Stimulated activated CD8-positive, alpha-beta memory T cell treated with anti-CD3 and anti-CD28 coated beads, Interleukin-2, amount 100 ng/mL, for 48 hours (primary cell): ENCODE measurements at regions not wholly inside any gene's neighbourhood (a gene's known extent, or its start where the extent isn't known, plus 50 kb on each side); places are given as distances from the start of the nearest gene placed in this dataset.

ENCODE experiments used
- DNase-seq, 2 donors: peaks; one replicate each; pipeline ENCODE4 v3.0.0-alpha.2; 2020; ENCODE audit warnings: low read depth in 2 of 2

DNA sequence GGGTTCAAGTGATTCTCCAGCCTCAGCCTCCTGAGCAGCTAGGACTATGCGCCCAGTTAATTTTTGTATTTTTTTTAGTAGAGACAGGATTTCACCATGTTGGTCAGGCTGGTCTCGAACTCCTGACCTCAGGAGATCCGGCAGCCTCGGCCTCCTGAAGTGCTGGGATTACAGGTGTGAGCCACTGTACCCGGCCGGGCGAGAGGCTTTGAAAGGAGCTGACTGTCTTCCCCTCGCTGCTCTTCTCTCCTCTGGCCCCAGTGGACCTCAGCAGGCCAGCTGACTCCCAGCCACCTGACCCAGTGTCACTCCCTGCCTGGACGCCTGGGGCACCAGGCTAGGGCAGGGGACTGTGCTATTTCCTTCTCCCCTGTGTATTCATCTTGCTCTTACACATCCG, 89.5 kb upstream of the ANKRD55 start:
- no peak for DNase-seq

- no peak for DNase-seq
These were observed 88.2 kb upstream of the ANKRD55 start for GRCh38 chr5:56321236-56321881.

- no peak for DNase-seq
These were observed 87.6 kb upstream of the ANKRD55 start for GRCh38 chr5:56320686-56321085.

DNA sequence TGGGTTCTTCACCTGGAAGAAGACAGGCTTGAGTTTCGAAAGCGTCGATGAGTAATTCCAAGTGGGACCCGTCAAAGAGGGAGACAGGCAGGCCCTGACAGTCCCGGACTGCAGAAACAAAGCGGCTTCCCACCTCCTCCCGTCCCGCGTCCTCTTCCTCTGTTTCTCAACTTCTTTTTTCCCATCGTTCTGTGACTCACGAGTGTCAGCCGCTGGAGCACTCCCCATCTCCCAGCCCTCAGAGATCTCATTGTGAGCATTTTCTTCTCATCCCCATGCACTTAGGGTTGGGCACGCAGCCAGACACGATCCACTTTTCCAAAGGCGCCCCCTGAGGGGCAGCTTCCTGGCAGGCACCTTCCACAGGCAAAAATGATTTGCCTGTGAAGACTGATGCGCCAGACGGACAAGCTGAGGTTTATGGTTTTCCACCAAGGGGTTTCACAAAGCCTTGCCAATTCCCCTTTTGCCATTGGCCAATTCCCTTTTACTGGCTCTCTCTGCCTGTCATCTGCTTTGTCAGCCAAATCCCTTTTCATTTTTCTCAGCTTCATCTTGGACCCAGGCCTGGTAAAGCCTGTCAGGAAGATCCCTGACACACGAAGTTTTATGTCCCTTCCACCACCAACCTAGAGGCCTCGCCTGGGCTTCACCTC, 86.5 kb upstream of the ANKRD55 start:
- no peak for DNase-seq

GRCh38 chr5:56317923-56318561, 84.9 kb upstream of the ANKRD55 start:
- no peak for DNase-seq

GRCh38 chr5:56316299-56316994, 83.3 kb upstream of the ANKRD55 start:
- DNase-seq: no peak

GRCh38 chr5:56314529-56314928, 81.4 kb upstream of the ANKRD55 start:
- DNase-seq: no peak

- DNase-seq: no peak
These were observed 80.5 kb upstream of the ANKRD55 start for GRCh38 chr5:56313596-56313995.

- DNase-seq: no peak
These were observed 79.9 kb upstream of the ANKRD55 start for GRCh38 chr5:56313004-56313531.

GRCh38 chr5:56311306-56311905, 78.3 kb upstream of the ANKRD55 start:
- no peak for DNase-seq

GRCh38 chr5:56310711-56311204, 77.6 kb upstream of the ANKRD55 start:
- DNase-seq: no peak

DNA sequence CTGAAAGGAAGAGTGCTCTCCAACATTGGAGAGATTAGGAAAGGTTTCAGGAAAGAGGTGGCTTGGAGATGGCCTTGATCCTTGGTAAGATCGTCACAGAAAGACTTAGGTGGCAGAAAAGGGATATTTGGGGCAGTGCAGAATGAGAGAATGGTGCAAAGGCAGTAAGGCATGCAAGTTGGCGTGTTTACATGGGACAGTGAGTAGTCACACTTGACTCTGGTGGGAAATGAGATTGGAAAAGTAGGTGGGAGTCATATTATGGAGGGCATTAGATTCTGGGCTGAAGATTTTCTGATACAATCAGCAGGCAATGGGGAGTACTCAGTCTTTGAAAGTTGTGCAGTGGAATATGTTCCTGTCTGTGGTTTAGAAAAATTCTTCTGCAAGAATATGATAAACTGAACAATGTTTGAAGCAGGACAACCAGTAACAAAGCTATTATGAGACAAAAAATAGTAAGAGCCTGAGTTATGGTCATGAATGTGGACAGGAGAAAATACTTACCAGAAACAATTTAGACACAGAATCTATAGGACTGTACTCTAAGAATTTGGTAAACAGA, 76.2 kb upstream of the ANKRD55 start:
- no peak for DNase-seq

DNA sequence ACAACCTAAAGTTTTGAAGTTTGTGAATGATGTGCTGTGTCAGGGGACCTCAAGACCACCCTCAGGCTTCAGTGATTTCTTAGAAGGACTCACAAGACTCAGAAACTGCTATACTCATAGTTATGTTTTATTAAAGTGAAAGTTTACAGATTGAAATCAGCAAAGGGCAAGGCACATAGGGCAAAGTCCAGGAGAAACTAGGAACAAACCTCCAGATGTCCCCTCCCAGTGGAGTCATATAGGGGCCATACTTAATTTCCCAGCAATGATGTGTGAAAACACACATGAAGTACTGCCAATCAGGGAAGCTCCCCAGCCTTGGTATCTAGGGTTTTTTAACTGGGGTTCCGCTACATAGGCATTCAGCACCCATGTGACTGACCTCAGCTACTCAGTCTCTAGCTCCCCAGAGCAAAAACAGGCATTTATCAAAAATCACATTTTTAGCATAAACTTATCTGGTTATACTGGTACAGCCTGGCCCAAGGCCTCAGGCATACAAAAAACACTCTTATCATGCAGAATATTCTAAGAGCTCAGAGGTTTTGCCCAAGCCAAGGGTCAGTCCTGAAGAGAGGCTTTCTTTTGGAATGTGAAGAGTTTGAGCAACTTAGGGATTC, 74.7 kb upstream of the ANKRD55 start:
- no peak for DNase-seq

DNA sequence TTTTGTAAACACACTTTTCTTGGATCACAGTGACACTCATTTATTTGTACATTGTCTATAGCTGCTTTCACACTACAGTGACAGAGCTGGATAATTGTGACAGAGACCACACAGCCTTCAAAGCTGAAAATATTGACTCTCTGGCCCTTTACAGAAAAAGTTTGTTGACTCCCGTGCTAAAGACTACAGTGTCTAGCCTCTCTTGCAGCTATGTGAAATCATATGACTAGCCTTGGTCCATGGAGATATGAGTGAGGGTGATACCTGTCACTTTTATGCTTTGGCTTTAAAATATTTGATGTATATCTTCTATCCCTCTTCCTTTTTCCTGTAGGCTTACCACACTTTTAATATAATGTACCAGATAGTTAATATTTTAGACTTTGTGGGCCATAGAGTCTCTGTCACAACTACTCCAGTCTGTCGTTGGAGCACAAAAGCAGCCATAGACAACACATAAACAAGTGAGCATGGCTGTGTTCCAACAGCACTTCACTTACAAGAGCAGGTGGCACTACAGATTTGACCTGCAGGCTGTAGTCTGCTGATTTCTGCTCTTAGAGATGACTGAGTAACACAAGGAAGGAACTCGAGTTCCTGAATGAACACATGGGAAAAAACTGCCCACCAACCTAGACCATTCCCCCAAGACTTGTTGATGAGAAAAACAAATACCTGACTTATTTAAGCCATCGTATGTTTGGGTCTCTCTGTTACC, 73.5 kb upstream of the ANKRD55 start:
- DNase-seq: no peak

GRCh38 chr5:56305001-56305950, 72.1 kb upstream of the ANKRD55 start:
- DNase-seq: no peak

DNA sequence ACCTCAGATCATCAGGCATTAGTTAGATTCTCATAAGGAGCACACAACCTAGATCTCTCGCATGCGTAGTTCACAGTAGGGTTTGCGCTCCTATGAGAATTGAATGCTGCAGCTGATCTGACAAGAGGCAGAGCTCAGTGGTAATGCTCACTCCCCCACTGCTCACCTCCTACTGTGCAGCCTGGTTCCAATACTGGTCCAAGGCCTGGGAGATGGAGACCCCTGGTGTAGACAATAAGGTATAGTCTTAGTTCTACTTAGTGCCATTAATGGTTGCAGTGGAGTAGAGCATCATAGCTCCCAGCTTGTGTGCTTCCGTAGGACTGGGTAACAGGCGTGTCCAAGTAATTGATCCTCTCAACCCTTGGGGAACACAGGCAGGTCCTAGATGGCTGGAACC, 70.4 kb upstream of the ANKRD55 start:
- no peak for DNase-seq

- no peak for DNase-seq
These were observed 68.9 kb upstream of the ANKRD55 start for GRCh38 chr5:56302027-56302426.

DNA sequence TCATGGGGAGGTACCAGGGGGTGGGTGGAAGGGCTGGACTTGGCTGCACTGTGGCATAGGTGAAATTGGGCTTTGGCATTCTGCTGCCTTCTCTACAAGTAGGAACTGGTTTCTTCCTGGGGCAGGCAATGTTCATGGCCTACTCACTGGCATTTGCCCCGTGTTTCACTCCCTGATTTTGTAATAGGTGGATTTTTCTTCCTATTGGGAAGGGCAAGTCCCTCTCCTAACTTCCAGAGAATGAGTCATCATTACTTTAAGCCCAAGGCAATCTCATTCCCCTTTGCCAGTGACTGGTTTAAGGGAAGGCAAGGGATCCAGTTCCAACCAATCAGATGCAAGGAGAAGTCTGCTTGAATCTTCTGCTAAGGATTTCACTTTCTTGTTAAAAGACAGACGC, 67.9 kb upstream of the ANKRD55 start:
- DNase-seq: no peak

- DNase-seq: no peak
These were observed 66.1 kb upstream of the ANKRD55 start for GRCh38 chr5:56299212-56299611.
